ENCODE measurements at regions not wholly inside any gene's neighbourhood (a gene's known extent, or its start where the extent isn't known, plus 50 kb on each side); places are given as distances from the start of the nearest gene placed in this dataset.

GRCh38 chr14:81743605-81744004, 210.0 kb upstream of the SEL1L start:
- Histone ChIP-seq H3K18ac (ENCODE audit: low read length) (no peak overlapping the region), H3K4me2 (ENCODE audit: low read length) (no peak overlapping the region), H3K9me3 (ENCODE audit: insufficient read depth, low read depth, low read length) (no peaks in the 10 kb centered on the region), H3K4me1 (ENCODE audit: control insufficient read depth in 1 of 2, insufficient read depth in 2 of 2, low read length in 2 of 2) (no peaks in the 10 kb centered on the region), H2AK5ac (ENCODE audit: low read length) (no peak overlapping the region), H3K4me3 (ENCODE audit: low read depth, low read length) (no peak overlapping the region), H2BK5ac (ENCODE audit: low read depth, low read length, poor library complexity) (no peak overlapping the region), H3K14ac (ENCODE audit: low read length) (no peak overlapping the region), H3K23ac (ENCODE audit: low read length) (no peak overlapping the region), H3K36me3 (ENCODE audit: control insufficient read depth in 1 of 2, insufficient read depth in 2 of 2, low read length in 2 of 2) (no peaks in the 10 kb centered on the region), H4K8ac (ENCODE audit: low read depth, low read length) (no peak overlapping the region), H3K27me3 (ENCODE audit: insufficient read depth, low read length) (no peaks in the 10 kb centered on the region), H2AFZ (ENCODE audit: insufficient read depth, low read length, poor library complexity) (no peak overlapping the region), H4K91ac (ENCODE audit: low read depth, low read length) (no peak overlapping the region), H3K79me2 (ENCODE audit: control insufficient read depth, insufficient read depth, low read length, poor library complexity) (no peaks in the 10 kb centered on the region), H2BK120ac (ENCODE audit: insufficient read depth, low read length, poor library complexity) (no peak overlapping the region), H4K12ac (ENCODE audit: low read depth, low read length) (no peak overlapping the region), H3K9ac (ENCODE audit: low read length) (no peak overlapping the region), H2BK12ac (ENCODE audit: low read length) (no peak overlapping the region), H3K27ac (ENCODE audit: low read depth, low read length) (no peak overlapping the region), H3K4ac (ENCODE audit: low read depth, low read length) (no peak overlapping the region), H3K79me1 (ENCODE audit: low read length) (no peaks in the 10 kb centered on the region)
- DNase-seq, result no peak
- WGBS (ENCODE audit: extremely low coverage, insufficient coverage, insufficient read length), result no CpG with 5 or more reads among the region's 1 CpG

DNA sequence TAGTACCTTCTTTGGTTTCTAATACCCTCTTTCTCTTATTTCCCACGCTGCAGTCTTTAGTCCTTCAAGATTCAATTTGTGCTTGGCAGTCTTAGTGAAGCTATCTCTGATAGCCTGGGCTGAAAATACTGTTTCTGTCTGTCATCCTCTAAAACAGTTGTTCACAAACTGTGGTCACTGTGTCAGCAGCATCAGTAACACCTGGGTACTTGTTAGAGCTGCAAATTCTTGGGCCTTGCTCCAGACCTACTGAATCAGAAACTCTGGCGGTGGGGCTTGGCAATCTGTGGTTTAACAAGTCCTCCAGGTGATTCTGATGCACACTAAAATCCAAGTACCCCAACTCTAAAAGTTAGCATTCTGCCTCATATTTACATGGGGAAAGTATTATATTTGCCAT, 217.5 kb upstream of the SEL1L start:
- no peak for DNase-seq
- no CpG with 5 or more reads among the region's 2 CpGs for WGBS (ENCODE audit: extremely low coverage, insufficient coverage, insufficient read length)
- no peaks in the 10 kb centered on the region for H3K4me1 ChIP-seq (ENCODE audit: control insufficient read depth in 1 of 2, insufficient read depth in 2 of 2, low read length in 2 of 2)
- no peak overlapping the region for H2AK5ac ChIP-seq (ENCODE audit: low read length)
- no peak overlapping the region for H2AFZ ChIP-seq (ENCODE audit: insufficient read depth, low read length, poor library complexity)
- H3K9me3 ChIP-seq (ENCODE audit: insufficient read depth, low read depth, low read length), result no peaks in the 10 kb centered on the region
- H3K4me3 ChIP-seq (ENCODE audit: low read depth, low read length), result no peak overlapping the region
- no peaks in the 10 kb centered on the region for H3K36me3 ChIP-seq (ENCODE audit: control insufficient read depth in 1 of 2, insufficient read depth in 2 of 2, low read length in 2 of 2)
- H3K4ac ChIP-seq (ENCODE audit: low read depth, low read length), result no peak overlapping the region
- no peak overlapping the region for H3K9ac ChIP-seq (ENCODE audit: low read length)
- H3K27ac ChIP-seq (ENCODE audit: low read depth, low read length), result no peak overlapping the region
- no peak overlapping the region for H2BK120ac ChIP-seq (ENCODE audit: insufficient read depth, low read length, poor library complexity)
- H2BK12ac ChIP-seq (ENCODE audit: low read length), result no peak overlapping the region
- H3K79me2 ChIP-seq (ENCODE audit: control insufficient read depth, insufficient read depth, low read length, poor library complexity), result no peaks in the 10 kb centered on the region
- H3K4me2 ChIP-seq (ENCODE audit: low read length), result no peak overlapping the region
- no peaks in the 10 kb centered on the region for H3K27me3 ChIP-seq (ENCODE audit: insufficient read depth, low read length)
- no peak overlapping the region for H4K8ac ChIP-seq (ENCODE audit: low read depth, low read length)
- no peak overlapping the region for H3K23ac ChIP-seq (ENCODE audit: low read length)
- no peak overlapping the region for H3K14ac ChIP-seq (ENCODE audit: low read length)
- H4K91ac ChIP-seq (ENCODE audit: low read depth, low read length), result no peak overlapping the region
- no peak overlapping the region for H4K12ac ChIP-seq (ENCODE audit: low read depth, low read length)
- H2BK5ac ChIP-seq (ENCODE audit: low read depth, low read length, poor library complexity), result no peak overlapping the region
- H3K18ac ChIP-seq (ENCODE audit: low read length), result no peak overlapping the region
- H3K79me1 ChIP-seq (ENCODE audit: low read length), result no peaks in the 10 kb centered on the region

GRCh38 chr14:81759541-81759940, 225.9 kb upstream of the SEL1L start:
- no peak overlapping the region for H3K4me3 ChIP-seq (ENCODE audit: low read depth, low read length)
- H3K4me1 ChIP-seq (ENCODE audit: control insufficient read depth in 1 of 2, insufficient read depth in 2 of 2, low read length in 2 of 2), result no peaks in the 10 kb centered on the region
- H2BK12ac ChIP-seq (ENCODE audit: low read length), result no peak overlapping the region
- H3K23ac ChIP-seq (ENCODE audit: low read length), result no peak overlapping the region
- H2AFZ ChIP-seq (ENCODE audit: insufficient read depth, low read length, poor library complexity), result no peak overlapping the region
- no peaks in the 10 kb centered on the region for H3K79me1 ChIP-seq (ENCODE audit: low read length)
- no peak overlapping the region for H3K9ac ChIP-seq (ENCODE audit: low read length)
- no peak overlapping the region for H2BK120ac ChIP-seq (ENCODE audit: insufficient read depth, low read length, poor library complexity)
- H2AK5ac ChIP-seq (ENCODE audit: low read length), result no peak overlapping the region
- H2BK5ac ChIP-seq (ENCODE audit: low read depth, low read length, poor library complexity), result no peak overlapping the region
- no peak overlapping the region for H3K4ac ChIP-seq (ENCODE audit: low read depth, low read length)
- H4K91ac ChIP-seq (ENCODE audit: low read depth, low read length), result no peak overlapping the region
- H3K27me3 ChIP-seq (ENCODE audit: insufficient read depth, low read length), result no peaks in the 10 kb centered on the region
- no peak overlapping the region for H4K12ac ChIP-seq (ENCODE audit: low read depth, low read length)
- no peak overlapping the region for H3K18ac ChIP-seq (ENCODE audit: low read length)
- no peak overlapping the region for H3K27ac ChIP-seq (ENCODE audit: low read depth, low read length)
- no peaks in the 10 kb centered on the region for H3K9me3 ChIP-seq (ENCODE audit: insufficient read depth, low read depth, low read length)
- H3K79me2 ChIP-seq (ENCODE audit: control insufficient read depth, insufficient read depth, low read length, poor library complexity), result no peaks in the 10 kb centered on the region
- H4K8ac ChIP-seq (ENCODE audit: low read depth, low read length), result no peak overlapping the region
- no peak overlapping the region for H3K14ac ChIP-seq (ENCODE audit: low read length)
- no CpG with 5 or more reads among the region's 2 CpGs for WGBS (ENCODE audit: extremely low coverage, insufficient coverage, insufficient read length)
- no peak overlapping the region for H3K4me2 ChIP-seq (ENCODE audit: low read length)
- no peak for DNase-seq
- H3K36me3 ChIP-seq (ENCODE audit: control insufficient read depth in 1 of 2, insufficient read depth in 2 of 2, low read length in 2 of 2), result no peaks in the 10 kb centered on the region

DNA sequence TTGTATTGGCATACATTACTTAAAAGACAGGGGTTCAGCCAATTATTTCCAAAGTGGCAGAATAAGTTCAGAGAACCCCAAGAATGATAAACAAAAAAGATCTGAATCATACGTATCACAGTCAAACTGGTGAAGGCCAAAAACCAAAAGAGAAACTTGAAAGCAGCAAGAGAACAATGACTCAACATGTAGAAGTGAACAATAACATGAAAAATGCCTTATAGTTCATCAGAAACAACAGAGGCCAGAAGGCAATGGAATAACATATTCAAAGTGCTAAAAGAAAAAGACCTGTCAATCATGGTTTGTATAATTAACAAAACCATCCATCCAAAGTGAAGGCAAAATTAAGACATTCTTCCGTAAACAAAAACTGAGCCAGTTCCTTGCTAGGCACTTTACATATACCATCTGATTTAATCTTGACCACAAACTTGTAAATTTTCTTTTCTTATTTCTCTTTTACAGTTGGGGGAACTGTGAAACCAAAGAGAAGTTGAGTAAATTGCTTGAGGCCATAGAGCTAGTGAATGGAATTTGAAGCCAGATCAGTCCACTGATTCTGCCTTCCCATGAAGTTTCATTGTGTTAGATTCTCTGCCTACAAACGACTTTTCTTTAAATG, 232.1 kb upstream of the SEL1L start:
- Histone ChIP-seq H4K91ac (ENCODE audit: low read depth, low read length) (no peak overlapping the region), H3K18ac (ENCODE audit: low read length) (no peak overlapping the region), H3K9me3 (ENCODE audit: insufficient read depth, low read depth, low read length) (no peaks in the 10 kb centered on the region), H2AK5ac (ENCODE audit: low read length) (no peak overlapping the region), H3K4me2 (ENCODE audit: low read length) (no peak overlapping the region), H3K4ac (ENCODE audit: low read depth, low read length) (no peak overlapping the region), H3K36me3 (ENCODE audit: control insufficient read depth in 1 of 2, insufficient read depth in 2 of 2, low read length in 2 of 2) (no peaks in the 10 kb centered on the region), H2BK12ac (ENCODE audit: low read length) (no peak overlapping the region), H3K4me3 (ENCODE audit: low read depth, low read length) (no peak overlapping the region), H3K9ac (ENCODE audit: low read length) (no peak overlapping the region), H3K27me3 (ENCODE audit: insufficient read depth, low read length) (no peaks in the 10 kb centered on the region), H2BK5ac (ENCODE audit: low read depth, low read length, poor library complexity) (no peak overlapping the region), H3K27ac (ENCODE audit: low read depth, low read length) (peak overlapping the region; percentile 93), H3K23ac (ENCODE audit: low read length) (no peak overlapping the region), H3K79me2 (ENCODE audit: control insufficient read depth, insufficient read depth, low read length, poor library complexity) (no peaks in the 10 kb centered on the region), H3K4me1 (ENCODE audit: control insufficient read depth in 1 of 2, insufficient read depth in 2 of 2, low read length in 2 of 2) (peaks cover 2 to 5% of the 10 kb centered on the region in 2 experiments), H2AFZ (ENCODE audit: insufficient read depth, low read length, poor library complexity) (no peak overlapping the region), H2BK120ac (ENCODE audit: insufficient read depth, low read length, poor library complexity) (no peak overlapping the region), H4K12ac (ENCODE audit: low read depth, low read length) (no peak overlapping the region), H3K79me1 (ENCODE audit: low read length) (peaks cover 4% of the 10 kb centered on the region), H3K14ac (ENCODE audit: low read length) (no peak overlapping the region), H4K8ac (ENCODE audit: low read depth, low read length) (no peak overlapping the region)
- WGBS (ENCODE audit: extremely low coverage, insufficient coverage, insufficient read length), result no CpG with 5 or more reads among the region's 3 CpGs
- no peak for DNase-seq
